ENCODE measurements at regions not wholly inside any gene's neighbourhood (a gene's known extent, or its start where the extent isn't known, plus 50 kb on each side); places are given as distances from the start of the nearest gene placed in this dataset.

GRCh38 chr2:407630-408029 is 119.7 kb upstream of the ALKAL2 start:
- TF ChIP-seq, protein P1, sequence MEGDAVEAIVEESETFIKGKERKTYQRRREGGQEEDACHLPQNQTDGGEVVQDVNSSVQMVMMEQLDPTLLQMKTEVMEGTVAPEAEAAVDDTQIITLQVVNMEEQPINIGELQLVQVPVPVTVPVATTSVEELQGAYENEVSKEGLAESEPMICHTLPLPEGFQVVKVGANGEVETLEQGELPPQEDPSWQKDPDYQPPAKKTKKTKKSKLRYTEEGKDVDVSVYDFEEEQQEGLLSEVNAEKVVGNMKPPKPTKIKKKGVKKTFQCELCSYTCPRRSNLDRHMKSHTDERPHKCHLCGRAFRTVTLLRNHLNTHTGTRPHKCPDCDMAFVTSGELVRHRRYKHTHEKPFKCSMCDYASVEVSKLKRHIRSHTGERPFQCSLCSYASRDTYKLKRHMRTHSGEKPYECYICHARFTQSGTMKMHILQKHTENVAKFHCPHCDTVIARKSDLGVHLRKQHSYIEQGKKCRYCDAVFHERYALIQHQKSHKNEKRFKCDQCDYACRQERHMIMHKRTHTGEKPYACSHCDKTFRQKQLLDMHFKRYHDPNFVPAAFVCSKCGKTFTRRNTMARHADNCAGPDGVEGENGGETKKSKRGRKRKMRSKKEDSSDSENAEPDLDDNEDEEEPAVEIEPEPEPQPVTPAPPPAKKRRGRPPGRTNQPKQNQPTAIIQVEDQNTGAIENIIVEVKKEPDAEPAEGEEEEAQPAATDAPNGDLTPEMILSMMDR (conservative IDR thresholded peaks at IDR 0.05) = no peak
- no peak for TF ChIP-seq EZH2 (IDR thresholded peaks at IDR 0.05; ENCODE audit: low read depth)
